H9 (cell line): ENCODE measurements at regions not wholly inside any gene's neighbourhood (a gene's known extent, or its start where the extent isn't known, plus 50 kb on each side); places are given as distances from the start of the nearest gene placed in this dataset.

Experiments
- DNase-seq: peaks from one replicate; pipeline ENCODE4 v3.0.0-alpha.2; 2017
- H2AFZ ChIP-seq: one replicate; pipeline ENCODE4 v1.6.1; 2013; ENCODE audit warnings: mild to moderate bottlenecking, low read length, control low read depth, moderate library complexity
- H2AK5ac ChIP-seq: 2 replicates; pipeline ENCODE4 v1.6.1; 2013; ENCODE audit warnings: low read length, control low read depth, mixed read lengths; ENCODE audit not compliant: insufficient read length
- H2BK120ac ChIP-seq: one replicate; pipeline ENCODE4 v1.6.1; 2013; ENCODE audit warnings: low read depth, mild to moderate bottlenecking, low read length, control low read depth, inconsistent platforms; ENCODE audit not compliant: poor library complexity, severe bottlenecking
- H2BK12ac ChIP-seq: 2 replicates; pipeline ENCODE4 v1.6.1; 2013; ENCODE audit warnings: low read length, control low read depth, mixed read lengths, low read depth; ENCODE audit not compliant: insufficient read length
- H2BK15ac ChIP-seq: 2 replicates; pipeline ENCODE4 v1.6.1; 2013; ENCODE audit warnings: low read depth, low read length, control low read depth
- H2BK20ac ChIP-seq: one replicate; pipeline ENCODE4 v1.6.1; 2013; ENCODE audit warnings: low read depth, mild to moderate bottlenecking, low read length, control low read depth, inconsistent platforms; ENCODE audit not compliant: poor library complexity, severe bottlenecking
- H2BK5ac ChIP-seq: 2 replicates; pipeline ENCODE4 v1.6.1; 2013; ENCODE audit warnings: low read length, control low read depth, mixed read lengths; ENCODE audit not compliant: insufficient read length
- H3K14ac ChIP-seq: 2 replicates; pipeline ENCODE4 v1.6.1; 2013; ENCODE audit warnings: low read length, control low read depth; ENCODE audit not compliant: insufficient read depth
- H3K18ac ChIP-seq: 2 replicates; pipeline ENCODE4 v1.6.1; 2013; ENCODE audit warnings: low read depth, mild to moderate bottlenecking, mixed read lengths, low read length, control low read depth; ENCODE audit not compliant: insufficient read length
- H3K23ac ChIP-seq: 2 replicates; pipeline ENCODE4 v1.6.1; 2013; ENCODE audit warnings: low read length, control low read depth, mixed read lengths, low read depth; ENCODE audit not compliant: insufficient read length
- H3K23me2 ChIP-seq: 2 replicates; pipeline ENCODE4 v1.6.1; 2013; ENCODE audit warnings: low read depth, mild to moderate bottlenecking, mixed read lengths, low read length, control low read depth; ENCODE audit not compliant: insufficient read length, poor library complexity, severe bottlenecking
- H3K27ac ChIP-seq: 2 replicates; pipeline ENCODE4 v1.5.1; 2013; ENCODE audit warnings: low read length, control low read depth, mixed read lengths, low read depth; ENCODE audit not compliant: insufficient read length
- H3K27me3 ChIP-seq: 2 replicates; pipeline ENCODE4 v1.6.1; 2013; ENCODE audit warnings: low read length, control low read depth, inconsistent platforms; ENCODE audit not compliant: insufficient read depth
- H3K4ac ChIP-seq: 2 replicates; pipeline ENCODE4 v1.6.1; 2013; ENCODE audit warnings: low read depth, mild to moderate bottlenecking, control low read depth, inconsistent platforms, low read length, moderate library complexity
- H3K4me1 ChIP-seq: 2 replicates; pipeline ENCODE4 v1.6.1; 2013; ENCODE audit warnings: low read length, control low read depth, inconsistent platforms; ENCODE audit not compliant: insufficient read depth
- H3K4me2 ChIP-seq: 2 replicates; pipeline ENCODE4 v1.6.1; 2013; ENCODE audit warnings: low read length, control low read depth, mixed read lengths; ENCODE audit not compliant: insufficient read length, insufficient read depth
- H3K56ac ChIP-seq: 2 replicates; pipeline ENCODE4 v1.6.1; 2013; ENCODE audit warnings: low read depth, mild to moderate bottlenecking, mixed read lengths, low read length, control low read depth; ENCODE audit not compliant: insufficient read length
- H3K79me1 ChIP-seq: 2 replicates; pipeline ENCODE4 v1.6.1; 2013; ENCODE audit warnings: low read depth, mild to moderate bottlenecking, moderate library complexity, low read length, control low read depth, inconsistent platforms; ENCODE audit not compliant: insufficient read depth, poor library complexity, severe bottlenecking
- H3K79me2 ChIP-seq: 2 replicates; pipeline ENCODE4 v1.6.1; 2013; ENCODE audit warnings: low read length, control low read depth, inconsistent platforms; ENCODE audit not compliant: insufficient read depth
- H3K9ac ChIP-seq: 2 replicates; pipeline ENCODE4 v1.6.1; 2013; ENCODE audit warnings: low read length, control low read depth, mixed read lengths; ENCODE audit not compliant: insufficient read length; ENCODE audit errors: extremely low read depth
- H3K9me3 ChIP-seq: one replicate; pipeline ENCODE4 v1.6.1; 2013; ENCODE audit warnings: low read depth, low read length, inconsistent platforms; ENCODE audit not compliant: control insufficient read depth
- H3T11ph ChIP-seq: one replicate; pipeline ENCODE4 v1.6.1; 2013; ENCODE audit warnings: mild to moderate bottlenecking, low read length, control low read depth, inconsistent platforms
- H4K20me1 ChIP-seq: one replicate; pipeline ENCODE4 v1.6.1; 2013; ENCODE audit not compliant: control insufficient read depth, insufficient read length, insufficient read depth
- H4K5ac ChIP-seq: 2 replicates; pipeline ENCODE4 v1.6.1; 2013; ENCODE audit warnings: low read depth, mild to moderate bottlenecking, mixed read lengths, low read length, control low read depth; ENCODE audit not compliant: insufficient read length
- H4K8ac ChIP-seq: replicated peaks from 2 replicates; pipeline ENCODE4 v1.6.1; 2013; ENCODE audit warnings: low read length, control low read depth, mixed read lengths, low read depth; ENCODE audit not compliant: insufficient read length
- H4K91ac ChIP-seq: 2 replicates; pipeline ENCODE4 v1.6.1; 2013; ENCODE audit warnings: low read depth, mild to moderate bottlenecking, moderate library complexity, mixed read lengths, low read length, control low read depth; ENCODE audit not compliant: insufficient read length
- H3K27ac Mint-ChIP-seq, 3 experiments: 2 replicates in 2 of 3; 3 replicates in 1 of 3; pipeline ENCODE4 v1.8.0; 2020 to 2021; ENCODE audit warnings: mixed read lengths in 3 of 3, mild to moderate bottlenecking in 1 of 3, moderate library complexity in 1 of 3
- H3K27me3 Mint-ChIP-seq: 2 replicates; pipeline ENCODE4 v1.8.0; 2021; ENCODE audit warnings: low read depth, mild to moderate bottlenecking, moderate library complexity, mixed read lengths
- H3K36me3 Mint-ChIP-seq, 3 experiments: 2 replicates in 2 of 3; 3 replicates in 1 of 3; pipeline ENCODE4 v1.8.0; 2020 to 2021; ENCODE audit warnings: low read depth in 3 of 3, mixed read lengths in 3 of 3; ENCODE audit not compliant: insufficient read depth in 1 of 3
- H3K4me1 Mint-ChIP-seq, 2 experiments: 2 replicates each; pipeline ENCODE4 v1.8.0; 2020; ENCODE audit warnings: mixed read lengths in 2 of 2
- H3K4me3 Mint-ChIP-seq, 2 experiments: 2 replicates in 1 of 2; 3 replicates in 1 of 2; pipeline ENCODE4 v1.8.0; 2020 to 2021; ENCODE audit warnings: mild to moderate bottlenecking in 2 of 2, mixed read lengths in 2 of 2, moderate library complexity in 1 of 2
- H3K9me3 Mint-ChIP-seq, 2 experiments: 2 replicates in 1 of 2; 3 replicates in 1 of 2; pipeline ENCODE4 v1.8.0; 2020; ENCODE audit warnings: mild to moderate bottlenecking in 2 of 2, mixed read lengths in 2 of 2, moderate library complexity in 1 of 2
- CTCF ChIP-seq: fragments of 200-600 bp; sonication (generic); conservative IDR thresholded peaks from 3 replicates; pipeline ENCODE4 v1.8.0; 2021; ENCODE audit warnings: antibody characterized with exemption, mild to moderate bottlenecking
- WGBS: extraction: QIAGEN DNeasy Blood & Tissue Kit; methylation state at CpG from one replicate; pipeline ENCODE4 v1.1.7; 2013; ENCODE audit warnings: missing lambda C conversion rate, low lambda C conversion rate, mixed read lengths; ENCODE audit not compliant: insufficient read length; ENCODE audit errors: extremely low coverage; 5-methylcytosine and 5-hydroxymethylcytosine counted together

- Mint-ChIP-seq H3K4me1 (no peaks in the 10 kb centered on the region), H3K9me3 (peaks cover 5 to 10% of the 10 kb centered on the region in 2 experiments; a peak in 3 of 5 replicates), H3K27me3 (no peaks in the 10 kb centered on the region), H3K36me3 (peaks cover 0 to 4% (median 0%) of the 10 kb centered on the region in 3 experiments; a peak in 3 of 7 replicates), H3K27ac (no peak overlapping the region), H3K4me3 (no peak overlapping the region)
- Histone ChIP-seq H3K27me3 (no peaks in the 10 kb centered on the region), H2BK5ac (no peak overlapping the region), H3K27ac (no peak overlapping the region), H3T11ph (no peak overlapping the region), H3K14ac (no peak overlapping the region), H3K79me2 (no peaks in the 10 kb centered on the region), H2BK20ac (no peak overlapping the region), H2AFZ (no peak overlapping the region), H3K9ac (no peak overlapping the region), H4K91ac (no peak overlapping the region), H2BK15ac (no peak overlapping the region), H3K79me1 (no peaks in the 10 kb centered on the region), H3K4me2 (no peak overlapping the region), H4K20me1 (no peaks in the 10 kb centered on the region), H4K8ac (no peak overlapping the region), H3K4ac (no peak overlapping the region), H2BK12ac (no peak overlapping the region), H3K23me2 (no peaks in the 10 kb centered on the region), H3K56ac (no peak overlapping the region), H2BK120ac (no peak overlapping the region), H3K18ac (no peak overlapping the region), H2AK5ac (no peak overlapping the region), H4K5ac (no peak overlapping the region), H3K9me3 (no peaks in the 10 kb centered on the region), H3K23ac (no peak overlapping the region), H3K4me1 (no peaks in the 10 kb centered on the region)
- WGBS = no CpG with 5 or more reads among the region's 3 CpGs
- DNase-seq = no peak
- TF ChIP-seq CTCF = no peak
Measured at GRCh38 chr2:164323978-164324377, 297.3 kb downstream of the GRB14 start.
